GM04503 (cell line): ENCODE measurements at regions not wholly inside any gene's neighbourhood (a gene's known extent, or its start where the extent isn't known, plus 50 kb on each side); places are given as distances from the start of the nearest gene placed in this dataset.
"Not testable (repeated sequence)": the region's sequence is repeated elsewhere in the genome, so short reads cannot be mapped to it uniquely, and the experiment has no call there.

Source experiments
- DNase-seq: peaks from one replicate; pipeline ENCODE4 v3.0.0-alpha.2; 2012; ENCODE audit warnings: low read depth

DNA sequence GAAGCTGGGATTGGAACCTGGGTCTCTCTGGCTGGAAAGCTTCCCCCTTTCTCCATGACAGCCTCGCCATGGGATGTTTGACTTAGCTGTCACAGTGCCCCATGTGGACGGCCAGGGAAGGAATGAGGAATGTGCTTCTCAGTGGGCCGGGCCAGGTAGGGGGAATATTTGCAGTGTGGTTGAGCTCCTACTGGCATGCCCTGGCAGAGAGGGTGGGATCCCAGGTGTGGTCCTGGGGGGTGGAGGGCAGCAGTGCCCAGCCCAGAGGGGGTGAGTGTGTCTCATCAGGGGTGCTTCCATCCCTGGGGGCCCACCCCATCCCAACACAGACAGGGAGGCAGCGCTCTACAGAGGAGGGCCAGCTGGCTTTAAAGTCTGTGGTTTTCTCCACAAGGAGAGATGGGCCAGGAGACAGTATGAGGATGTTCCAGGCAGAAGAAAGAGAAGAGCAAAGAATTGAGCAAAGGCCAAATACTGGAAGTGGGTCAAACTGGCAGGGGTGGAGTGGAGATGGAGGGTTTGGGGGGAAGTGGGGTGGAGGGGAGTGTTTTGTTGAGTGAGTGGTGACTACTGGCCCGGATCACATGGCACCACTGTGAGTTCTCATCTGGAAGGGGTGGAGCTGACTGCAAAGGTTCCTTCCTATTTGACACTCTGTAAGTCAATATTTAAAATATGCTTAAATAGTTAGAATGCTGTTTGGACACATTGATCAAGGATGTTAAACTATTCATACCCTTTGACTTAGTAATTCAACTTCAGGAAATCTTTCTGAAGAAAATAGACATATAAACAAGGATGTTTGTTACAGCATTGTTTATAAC is 94.0 kb downstream of the MYCN start:
- no peak for DNase-seq

DNA sequence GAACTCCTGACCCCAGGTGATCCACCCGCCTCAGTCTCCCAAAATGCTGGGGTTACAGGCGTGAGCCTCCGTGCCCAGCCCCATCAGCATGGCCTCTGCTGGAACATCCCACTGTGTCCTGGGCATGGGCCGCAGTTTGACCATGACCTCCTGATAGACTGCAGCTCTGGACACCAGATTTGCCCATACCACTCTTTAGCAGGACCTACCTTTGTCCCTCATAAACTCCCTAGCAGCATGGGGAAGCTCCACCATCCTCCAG is 92.6 kb downstream of the MYCN start:
- DNase-seq = no peak

DNA sequence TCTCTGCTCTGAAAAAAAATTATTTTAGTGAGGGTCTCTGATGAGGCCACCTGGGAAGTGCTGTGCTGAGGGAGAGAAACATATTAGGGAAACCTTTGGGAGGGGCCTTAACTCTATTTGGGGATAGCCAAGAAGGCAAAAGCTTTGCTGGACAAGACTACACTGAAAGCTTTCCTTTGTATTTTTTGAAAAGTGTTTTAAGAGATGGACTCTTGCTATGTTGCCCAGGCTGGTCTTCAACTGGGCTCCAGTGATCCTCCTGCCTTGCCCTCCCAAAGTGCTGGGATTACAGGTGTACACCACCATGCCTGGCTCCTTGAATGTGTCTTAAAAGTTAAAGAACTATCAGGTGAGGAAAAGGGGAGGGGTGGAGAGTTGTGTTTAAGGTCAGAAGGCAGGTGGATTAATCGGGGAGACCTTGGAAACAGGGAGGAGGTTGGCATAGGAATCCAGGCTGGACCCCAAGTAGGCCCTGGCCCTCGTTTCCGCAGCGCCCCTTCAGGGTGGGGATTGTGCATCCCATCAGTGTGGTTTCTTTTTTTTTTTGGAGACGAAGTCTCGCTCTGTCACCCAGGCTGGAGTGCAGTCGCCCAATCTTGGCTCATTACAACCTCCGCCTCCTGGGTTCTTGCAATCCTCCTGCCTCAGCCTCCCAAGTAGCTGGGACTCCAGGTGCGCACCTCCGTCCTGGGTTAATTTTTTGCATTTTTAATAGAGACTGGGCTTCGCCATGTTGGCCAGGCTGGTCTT is 92.1 kb downstream of the MYCN start:
- no peak for DNase-seq

DNA sequence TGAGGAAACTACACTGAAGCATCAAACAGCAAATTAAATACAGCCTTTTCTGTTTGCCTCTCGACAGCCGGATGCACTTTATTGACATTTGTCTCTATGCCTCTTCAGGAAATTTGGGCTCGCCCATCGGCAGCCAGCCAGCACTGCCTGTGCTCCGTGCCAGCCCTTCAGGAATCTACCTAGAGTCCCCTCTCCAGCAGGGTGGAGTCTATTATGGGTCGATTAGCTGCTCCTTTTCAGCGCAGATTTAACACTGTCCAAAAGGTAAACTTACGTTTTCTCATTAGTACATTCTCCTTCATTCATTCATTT is 91.5 kb downstream of the MYCN start:
- no peak for DNase-seq

DNA sequence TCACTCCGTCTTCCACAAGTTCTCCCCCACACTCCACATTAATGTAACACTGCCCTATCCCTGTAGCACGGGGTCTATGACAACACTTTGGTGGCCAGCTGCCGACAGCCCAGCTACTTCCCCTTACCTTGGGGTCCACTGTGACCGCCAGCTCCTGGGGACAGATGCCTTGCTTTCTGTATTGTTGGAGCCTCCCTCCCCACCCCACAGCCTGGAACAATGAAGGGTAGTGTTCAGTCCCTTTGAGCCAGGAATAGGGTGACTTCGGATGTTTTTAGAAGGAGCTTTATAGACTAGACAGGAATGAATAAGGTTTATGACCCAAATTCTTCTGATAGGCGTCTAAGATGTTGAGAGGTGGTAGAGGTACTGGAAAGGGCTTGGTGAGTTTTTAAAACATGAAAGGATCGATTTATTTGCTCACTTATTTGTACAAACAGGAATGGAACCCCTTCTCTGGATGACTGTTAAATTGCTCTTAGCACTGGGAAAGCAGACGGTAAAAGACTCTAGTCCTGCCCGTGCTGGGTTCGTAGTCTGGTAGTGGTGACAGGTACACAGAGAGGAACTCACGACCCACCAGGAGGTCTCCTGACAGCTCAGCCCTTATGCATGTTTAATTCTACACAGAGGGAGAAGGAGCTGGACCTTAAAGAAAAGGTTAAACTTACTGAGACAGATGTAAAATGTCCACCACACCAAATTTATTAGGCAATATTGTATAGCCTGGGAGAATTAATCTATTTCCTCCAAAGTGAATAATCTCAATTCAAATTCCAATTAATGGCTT is 90.9 kb downstream of the MYCN start:
- DNase-seq = no peak

DNA sequence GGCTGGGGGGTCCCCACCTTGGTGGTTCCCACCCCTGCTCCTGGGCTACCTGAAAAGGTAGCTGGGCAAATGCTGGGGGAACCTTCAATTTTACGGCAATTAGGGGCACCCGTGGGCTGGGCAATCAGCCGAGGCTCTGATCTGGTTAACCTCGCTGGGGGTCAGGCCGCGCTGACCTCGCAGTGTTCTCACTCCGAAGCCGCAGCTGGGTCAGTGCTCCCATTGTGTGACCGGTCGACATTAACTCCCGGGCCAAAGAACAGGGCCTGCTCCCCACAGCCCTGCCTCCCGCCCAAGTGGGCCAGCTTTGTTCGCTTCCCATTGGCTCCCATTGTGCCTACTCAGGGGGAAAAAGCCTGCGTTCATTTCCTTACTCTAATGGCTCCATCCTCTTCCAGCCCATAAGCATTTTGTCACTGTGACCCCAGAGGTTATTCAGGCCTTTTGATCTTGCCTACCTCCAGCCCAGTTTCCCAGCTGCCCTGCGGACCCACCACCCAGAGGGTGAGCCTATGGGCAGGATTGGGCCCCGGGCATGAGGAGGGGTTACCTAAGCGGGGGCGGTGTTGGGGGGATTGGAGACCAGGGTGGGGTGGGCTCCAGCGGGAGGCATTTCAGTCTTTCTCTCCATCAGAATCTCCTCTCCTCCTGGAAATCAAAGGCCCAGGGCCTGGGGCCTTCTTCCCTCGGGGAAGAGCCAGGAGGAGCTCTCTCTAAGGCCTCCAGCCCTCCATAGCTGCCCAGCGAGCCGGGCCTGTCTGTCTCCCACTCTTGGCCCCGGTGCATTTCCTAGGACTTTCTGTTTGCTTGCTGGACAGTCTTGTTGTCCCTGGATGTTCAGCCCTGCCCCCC is 90.1 kb downstream of the MYCN start:
- DNase-seq = no peak

DNA sequence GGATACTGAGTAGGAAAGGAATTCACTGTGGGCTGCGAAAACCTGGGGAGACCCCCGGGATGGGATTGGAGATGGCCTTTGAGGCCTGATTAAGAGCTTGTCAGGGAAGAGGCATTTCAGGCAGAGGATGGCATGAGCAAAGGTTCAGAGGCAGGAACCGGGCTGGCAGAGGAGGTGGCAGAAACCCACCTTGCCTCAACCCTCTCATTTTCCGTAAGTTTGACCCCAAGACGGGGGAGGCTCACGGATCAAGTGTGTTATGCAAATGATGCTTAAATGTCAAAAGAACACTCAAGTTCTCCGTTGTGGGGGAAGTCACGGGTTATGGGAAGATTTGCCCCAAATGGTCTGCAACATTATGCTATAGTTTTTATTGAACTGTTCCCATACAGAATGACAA is 88.3 kb downstream of the MYCN start:
- no peak for DNase-seq

DNA sequence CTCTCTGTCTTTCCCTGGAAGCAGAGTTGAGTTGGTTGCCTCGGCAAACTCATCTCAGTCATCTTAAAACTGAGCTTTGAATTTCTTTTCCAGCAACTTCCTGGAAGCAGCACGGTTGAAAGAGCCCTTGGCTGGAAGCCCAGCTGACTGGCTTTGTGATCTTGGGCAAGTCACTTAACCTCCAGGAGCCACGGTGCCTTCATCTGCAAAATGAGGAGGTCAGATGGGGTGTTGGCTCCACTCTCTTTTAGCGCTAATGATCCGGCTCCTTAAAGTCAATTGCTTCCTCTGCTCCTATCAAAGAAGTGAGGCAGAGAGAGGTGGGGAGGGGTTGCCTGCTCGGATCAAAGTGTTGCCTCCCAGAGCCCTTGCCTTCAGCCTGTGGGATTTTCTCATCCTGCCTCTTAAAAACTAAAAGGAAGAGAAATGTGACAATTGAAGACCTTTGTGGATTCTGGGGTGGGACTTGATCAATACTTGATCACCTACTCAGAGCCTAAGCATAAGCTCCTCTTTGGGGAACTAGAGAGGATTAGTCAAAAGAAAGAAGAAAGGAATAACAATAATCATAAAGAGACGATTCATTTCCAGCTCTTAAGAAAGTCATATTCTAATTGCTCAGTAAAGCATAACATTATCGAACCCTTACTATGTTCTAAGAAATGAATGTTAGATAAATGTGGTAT is 86.6 kb downstream of the MYCN start:
- no peak for DNase-seq

DNA sequence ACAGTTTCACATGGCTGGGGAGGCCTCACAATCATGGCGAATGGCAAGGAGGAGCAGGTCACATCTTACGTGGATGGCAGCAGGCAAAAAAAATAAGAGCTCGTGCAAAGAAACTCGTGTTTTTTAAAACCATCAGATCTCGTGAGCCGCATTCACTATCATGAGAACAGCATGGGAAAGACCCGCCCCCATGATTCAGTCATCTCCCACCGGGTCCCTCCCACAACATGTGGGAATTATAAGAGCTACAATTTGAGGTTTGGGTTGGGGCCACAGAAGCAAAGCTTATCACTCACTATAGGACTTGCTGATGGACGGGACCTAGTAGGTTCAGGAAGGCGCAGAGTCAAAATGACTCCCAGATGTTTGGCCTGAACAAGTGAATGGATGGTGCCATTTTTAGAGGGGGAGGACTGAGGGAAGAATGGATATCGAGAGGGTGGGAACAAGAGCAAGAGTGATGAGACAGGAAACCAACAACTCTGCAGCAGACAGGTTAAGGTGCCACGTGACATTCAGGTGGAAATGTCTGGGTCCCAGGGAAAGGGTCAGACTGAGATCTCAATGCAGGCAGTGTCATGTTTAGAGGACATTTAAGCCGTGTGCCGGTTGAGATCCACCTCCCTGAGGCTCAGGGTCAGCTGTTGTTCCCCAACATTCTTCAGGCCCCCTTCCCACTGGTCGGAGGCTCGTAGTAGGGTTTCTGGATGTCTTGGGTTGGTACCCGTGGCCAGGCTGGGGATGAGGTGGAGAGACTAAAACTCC is 85.7 kb downstream of the MYCN start:
- DNase-seq = no peak

DNA sequence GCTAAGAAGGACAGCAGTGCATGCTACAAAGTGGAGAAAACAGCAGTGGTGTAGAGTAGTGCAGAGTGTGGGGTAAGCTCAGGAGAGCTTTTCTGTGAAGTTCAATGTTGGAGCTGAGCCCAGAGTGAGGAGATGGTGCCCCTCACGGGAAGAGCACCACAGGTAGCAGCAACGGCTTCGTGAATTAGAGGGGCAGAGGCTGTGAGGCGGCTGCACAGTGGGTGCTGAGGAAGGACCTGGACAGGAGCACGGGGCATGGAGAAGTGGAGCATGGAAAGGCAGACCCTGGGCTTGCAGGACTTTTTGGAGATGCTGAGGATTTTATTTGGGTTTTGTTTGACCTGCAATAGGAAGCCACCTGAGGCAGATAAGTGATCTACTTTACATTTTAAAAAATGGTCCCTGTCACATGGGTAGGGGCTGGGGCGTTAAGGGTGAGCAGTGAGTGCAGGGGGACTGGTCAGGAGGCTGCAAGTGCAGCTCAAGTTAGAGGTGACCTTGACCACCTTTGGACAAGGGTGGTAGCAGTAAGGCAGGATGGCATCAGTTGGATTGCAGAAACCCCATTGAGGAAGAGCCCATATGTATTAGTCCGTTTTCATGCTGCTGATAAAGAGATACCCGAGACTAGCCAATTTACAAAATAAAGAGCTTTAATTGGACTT is 85.0 kb downstream of the MYCN start:
- DNase-seq = no peak

DNA sequence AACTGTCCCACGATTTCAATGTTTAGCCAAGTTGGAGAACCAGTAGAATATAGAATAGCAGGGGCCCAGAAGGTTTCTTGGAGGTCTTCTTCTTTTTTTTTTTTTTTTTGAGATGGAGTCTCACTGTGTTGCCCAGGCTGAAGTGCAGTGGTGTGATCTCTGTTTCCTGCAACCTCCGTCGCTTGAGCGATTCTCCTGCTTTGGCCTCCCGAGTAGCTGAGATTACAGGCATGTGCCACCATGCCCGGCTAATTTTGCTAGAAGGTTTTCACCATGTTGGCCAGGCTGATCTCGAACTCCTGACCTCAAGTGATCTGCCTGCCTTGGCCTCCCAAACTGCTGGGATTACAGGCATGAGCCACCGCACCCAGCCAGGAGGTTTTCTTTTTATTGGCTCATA is 84.3 kb downstream of the MYCN start:
- not testable (repeated sequence) for DNase-seq

DNA sequence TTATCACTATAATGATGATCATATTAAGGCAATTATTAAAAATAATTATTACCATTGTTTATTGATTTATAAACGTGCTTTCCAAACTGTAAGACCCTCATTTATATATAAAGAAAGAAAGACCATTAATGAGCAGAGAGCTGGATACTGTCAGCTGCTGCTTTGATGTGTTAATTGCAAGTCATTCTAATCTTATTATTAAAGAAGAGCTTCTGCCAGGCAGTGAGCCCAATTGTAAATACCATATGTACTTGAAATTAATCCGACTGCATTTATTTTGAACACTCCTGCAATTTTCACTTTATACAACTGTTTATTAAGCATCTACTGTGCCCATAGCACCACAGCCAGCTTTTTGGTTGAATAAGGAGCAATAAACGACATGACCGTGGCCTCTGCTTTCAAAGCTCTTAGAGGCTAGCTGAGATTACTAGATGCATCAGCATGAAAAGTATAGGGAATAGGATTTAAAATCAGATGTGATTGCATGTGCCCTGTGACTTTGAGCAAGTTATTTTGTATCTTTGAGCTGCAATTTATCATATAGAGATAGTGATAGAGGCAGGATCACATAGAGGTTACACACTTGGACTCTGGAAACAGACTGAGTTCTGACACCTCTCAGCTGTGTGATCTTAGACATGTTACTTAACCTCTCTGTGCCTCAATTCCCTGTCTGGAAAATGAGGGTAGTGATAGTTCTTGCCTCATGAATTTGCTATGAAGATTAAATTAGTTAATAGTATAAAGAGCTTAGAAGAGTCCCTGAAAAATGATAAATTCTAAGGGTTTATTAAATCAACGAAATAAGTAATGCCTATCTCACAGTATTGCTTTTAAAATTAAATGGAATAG is 83.4 kb downstream of the MYCN start:
- no peak for DNase-seq

DNA sequence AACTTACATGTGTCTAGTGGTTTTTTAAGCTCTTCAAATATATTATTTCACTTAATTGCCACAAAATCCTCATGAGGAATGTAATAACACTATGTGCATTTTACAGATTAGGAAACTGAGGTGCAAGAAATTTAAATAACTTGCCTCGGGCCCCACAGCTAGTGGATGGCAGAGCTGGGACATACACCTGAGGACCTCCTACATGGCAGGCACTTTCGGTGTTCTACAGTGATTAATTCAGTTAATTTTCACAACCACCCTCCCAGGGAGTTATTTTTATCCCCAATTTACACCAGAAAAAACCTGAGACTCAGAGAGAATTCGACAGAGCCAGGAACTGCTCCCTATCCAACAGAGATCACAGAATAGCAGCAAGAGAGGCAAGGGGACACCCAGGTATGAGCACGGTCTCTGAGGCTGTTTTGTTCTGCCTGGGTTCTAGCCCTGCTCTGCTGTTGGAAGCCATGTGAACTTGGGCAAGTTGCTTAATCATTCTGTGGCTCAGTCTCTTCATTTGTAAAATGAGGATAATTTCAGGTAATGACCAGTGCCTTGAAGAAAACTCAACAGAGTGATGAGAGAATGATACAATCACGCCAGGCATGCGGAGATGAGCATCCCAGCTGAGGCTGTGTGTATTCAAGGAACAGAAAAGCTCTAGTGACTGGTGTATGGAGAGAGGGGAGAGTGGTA is 82.3 kb downstream of the MYCN start:
- DNase-seq = no peak

DNA sequence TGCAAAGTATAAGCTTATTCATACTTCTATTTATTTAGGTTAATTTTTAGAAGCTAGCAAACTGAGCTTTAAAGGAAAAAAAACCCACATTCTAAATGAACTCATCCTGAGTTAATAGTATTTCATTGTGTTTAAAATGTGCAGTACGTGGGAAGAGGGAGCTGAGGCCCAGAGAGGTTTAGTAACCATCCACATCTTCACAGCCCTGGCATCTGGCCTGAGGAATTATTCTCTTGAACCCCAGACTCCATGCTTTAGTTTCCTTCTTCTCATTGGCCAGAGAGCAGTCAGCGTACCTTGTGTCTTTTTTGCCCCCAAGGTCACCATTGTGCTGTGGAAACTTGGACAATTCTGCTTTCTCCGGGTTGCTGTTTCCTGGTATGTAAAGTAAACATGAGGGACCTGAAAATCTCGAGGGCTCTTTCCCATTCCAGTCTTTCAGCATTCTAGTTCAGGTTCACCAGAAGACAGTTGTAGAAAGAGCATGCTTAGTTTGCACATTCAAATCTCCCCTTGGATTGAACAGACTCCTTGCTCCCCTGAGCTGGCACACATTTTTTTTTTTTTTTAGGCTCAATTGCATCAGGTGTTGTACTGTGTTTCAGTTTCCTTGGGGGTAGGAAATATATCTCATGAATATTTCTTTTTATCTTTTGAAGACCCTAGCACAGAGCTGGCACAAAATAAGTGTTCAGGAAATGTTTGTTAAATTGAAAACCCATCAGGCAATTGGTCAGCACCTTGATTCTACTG is 81.4 kb downstream of the MYCN start:
- DNase-seq = no peak

DNA sequence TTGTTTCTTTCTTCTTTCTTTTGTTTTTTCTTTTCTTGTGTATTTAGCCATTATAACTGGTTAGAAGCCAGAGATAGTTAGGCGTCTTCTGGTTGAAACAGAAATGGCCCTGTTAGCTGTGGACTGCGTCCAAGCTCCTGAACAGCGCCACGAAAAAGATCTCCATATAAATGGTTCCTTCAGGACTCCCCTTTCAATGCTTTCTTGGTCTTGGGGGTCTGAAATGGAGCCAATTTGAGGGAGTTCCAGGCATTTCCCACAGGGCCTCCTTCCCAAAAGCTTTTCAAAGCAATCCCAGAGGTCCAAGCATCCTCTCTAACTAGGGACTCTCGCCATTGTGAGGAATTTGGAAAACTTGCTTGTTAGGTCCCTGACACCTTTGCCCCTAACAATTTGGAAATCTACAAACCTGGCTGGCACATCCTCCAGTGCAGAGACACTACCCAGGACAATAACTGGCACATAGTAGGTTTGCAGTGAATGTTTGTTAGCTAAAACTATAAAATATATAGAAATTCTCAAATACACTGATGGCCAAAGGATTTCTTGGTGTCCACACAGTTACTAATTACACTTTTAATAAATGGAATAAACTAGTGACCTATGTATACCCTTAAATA is 80.1 kb downstream of the MYCN start:
- DNase-seq = no peak

DNA sequence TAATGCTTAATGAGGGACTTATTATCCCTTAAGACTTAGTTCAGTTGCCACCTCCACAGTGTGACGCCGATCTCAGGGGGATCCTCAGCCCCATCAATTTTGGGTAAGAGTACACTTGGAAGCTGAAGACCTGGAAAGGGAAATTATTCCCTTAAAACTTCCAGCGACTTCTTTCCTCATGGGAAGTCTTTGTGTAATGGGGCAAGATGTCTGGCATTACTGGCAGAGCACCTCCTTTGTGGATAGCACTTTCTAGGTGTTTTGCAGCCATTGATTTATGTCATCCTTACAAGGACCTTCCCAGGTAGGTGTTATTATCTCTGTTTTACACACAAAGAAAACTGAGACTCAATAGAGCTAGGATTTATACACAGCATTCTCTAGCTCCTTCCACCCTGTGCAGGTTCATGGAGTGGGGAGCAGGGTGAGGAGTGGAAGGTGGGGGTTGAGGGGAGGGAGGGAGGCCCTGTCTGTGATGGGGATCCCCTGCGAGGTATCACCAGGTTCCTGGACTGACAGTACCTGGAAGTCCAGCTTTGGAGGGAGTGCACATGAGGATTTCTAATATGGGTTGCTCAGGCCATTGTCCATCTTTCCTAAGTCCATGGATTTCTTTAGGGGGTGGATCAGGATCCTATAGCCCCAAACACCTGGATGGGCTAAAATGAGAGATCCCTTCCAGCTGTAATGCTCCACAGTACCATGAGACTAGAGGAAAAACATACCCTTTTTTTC is 79.4 kb downstream of the MYCN start:
- no peak for DNase-seq

DNA sequence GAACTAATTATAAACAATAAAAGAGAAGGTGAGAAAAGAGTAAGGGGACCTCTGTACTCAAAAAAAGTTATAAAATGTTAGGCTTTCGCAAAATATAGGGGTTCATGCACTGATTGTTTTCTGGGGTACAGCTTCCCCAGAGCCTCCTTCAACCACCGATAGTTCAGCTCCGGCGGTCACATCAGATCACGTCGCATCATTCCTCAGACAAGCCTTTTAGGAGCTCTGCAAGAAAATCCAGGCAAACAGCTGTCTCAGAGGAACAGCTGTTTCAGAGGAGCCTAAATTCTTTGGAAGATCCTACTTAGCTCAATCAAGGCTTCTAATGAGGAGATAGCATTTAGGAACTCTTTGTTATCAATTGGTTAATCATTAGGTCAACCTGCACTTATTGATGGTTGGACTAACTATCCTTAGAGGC is 78.7 kb downstream of the MYCN start:
- DNase-seq = no peak
